ENCODE measurements at regions not wholly inside any gene's neighbourhood (a gene's known extent, or its start where the extent isn't known, plus 50 kb on each side); places are given as distances from the start of the nearest gene placed in this dataset.
A peak's percentile ranks its signal among the peaks of the same experiment; 100 is the strongest.
"Not testable (repeated sequence)": the region's sequence is repeated elsewhere in the genome, so short reads cannot be mapped to it uniquely, and the experiment has no call there.

GRCh38 chr4:111405989-111406388 lies 739.3 kb upstream of the FAM241A start:
- no peak for DNase-seq

DNA sequence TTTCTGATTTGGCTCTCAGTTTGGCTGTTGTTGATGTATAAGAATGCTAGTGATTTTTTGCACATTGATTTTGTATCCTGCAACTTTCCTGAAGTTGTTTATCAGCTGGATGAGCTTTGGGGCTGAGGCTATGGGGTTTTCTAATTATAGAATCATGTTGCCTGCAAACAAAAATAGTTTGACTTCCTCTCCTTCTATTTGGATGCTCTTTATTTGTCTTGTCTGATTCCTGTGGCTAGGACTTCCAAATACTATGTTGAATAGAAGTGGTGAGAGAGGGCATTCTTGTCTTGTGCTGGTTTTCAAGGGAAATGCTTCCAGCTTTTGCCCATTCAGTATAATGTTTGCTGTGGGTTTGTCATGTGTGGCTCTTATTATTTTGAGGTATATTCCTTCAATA lies 734.7 kb upstream of the FAM241A start:
- DNase-seq = no peak

GRCh38 chr4:111417521-111417920 lies 727.7 kb upstream of the FAM241A start:
- DNase-seq = no peak

DNA sequence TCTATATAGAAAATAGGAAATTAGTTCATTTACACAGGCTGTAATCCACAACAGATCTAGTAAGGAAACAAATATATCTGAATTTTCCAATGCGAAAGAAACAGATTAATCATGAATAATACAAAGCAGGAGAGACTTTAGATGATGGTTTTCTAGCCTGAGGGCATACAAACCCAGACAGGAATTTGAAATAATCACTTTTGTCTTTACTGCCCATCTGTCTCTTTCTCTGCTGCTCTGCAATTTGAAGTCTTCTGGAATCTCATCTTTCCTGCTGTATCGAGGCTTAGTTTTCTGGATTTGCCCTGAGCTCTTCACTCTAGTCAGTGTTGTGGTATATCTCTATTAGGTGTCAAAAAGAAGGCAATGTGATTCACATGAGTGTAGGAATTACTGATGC lies 711.8 kb upstream of the FAM241A start:
- DNase-seq = no peak

GRCh38 chr4:111434586-111434985 lies 710.7 kb upstream of the FAM241A start:
- no peak for DNase-seq

DNA sequence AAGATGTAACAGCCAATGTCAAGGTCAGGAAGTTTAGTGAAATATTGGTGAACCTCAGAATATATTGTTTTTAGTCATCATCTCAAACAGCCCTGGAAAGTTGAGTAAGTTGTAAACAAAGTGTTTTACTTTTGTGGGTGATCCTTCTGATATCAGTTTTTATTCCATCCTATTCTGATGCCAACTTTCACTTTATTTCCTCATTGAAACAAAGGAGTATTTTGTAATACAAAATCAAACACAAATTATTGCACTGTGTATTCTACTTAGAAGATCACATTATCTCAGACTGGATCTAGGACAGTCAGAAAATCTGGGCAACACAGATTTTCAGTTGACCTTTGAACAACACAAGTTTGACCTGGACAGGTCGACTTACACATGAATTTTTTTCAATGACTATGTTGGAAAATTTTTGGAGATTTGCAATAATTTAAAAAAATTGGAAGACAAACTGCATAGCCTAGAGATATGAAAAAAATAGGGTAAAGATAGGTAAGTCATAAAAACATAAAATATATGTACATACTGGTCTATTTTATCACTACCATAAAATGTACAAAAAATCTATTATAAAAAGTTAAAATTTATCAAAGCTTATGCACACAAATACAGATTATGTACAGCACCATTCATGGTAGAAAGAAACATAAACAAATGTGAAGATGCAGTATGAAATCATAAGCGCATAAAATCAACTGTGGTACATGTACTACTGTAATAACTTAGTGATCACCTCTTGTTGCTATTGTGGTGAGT lies 709.1 kb upstream of the FAM241A start:
- DNase-seq = no peak

DNA sequence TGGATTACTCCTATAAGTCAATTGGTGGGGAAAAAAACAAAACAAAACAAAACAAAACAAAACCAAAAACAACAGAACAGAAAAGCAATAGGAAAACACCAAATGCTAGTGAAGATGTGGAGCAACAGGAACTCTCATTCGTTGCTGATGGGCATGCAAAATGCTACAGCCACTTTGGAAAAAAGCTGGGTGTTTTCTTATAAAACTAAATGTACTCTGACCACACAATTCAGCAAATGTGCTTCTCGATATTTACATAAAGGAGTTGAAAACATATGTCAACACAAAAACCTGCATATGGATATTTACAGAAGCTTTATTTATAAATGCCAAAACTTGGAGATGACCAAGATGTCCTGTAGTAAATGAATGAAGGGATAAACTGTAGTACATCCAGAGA lies 703.6 kb upstream of the FAM241A start:
- DNase-seq = no peak

GRCh38 chr4:111444836-111445235 lies 700.4 kb upstream of the FAM241A start:
- DNase-seq = not testable (repeated sequence)

DNA sequence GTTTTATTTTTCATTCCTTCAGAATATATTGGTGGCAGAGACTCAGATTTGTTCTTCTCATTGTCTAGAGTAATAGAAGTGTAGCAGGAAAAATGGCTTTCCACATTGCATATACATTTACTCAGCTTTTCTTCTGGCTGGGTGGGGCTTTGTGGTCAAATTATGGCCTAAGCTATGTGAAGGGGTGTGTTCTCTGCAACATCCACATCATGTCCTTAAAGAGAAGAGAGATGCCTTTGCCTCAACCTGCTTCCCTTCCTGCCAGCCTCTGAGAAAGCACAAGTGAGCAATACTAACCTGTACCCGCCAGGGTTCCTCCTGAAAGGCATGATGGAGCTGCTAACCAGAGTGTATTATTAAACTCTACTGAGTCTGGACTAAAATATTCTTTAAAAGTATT lies 695.6 kb upstream of the FAM241A start:
- DNase-seq = no peak

- no peak for DNase-seq
These were observed 694.4 kb upstream of the FAM241A start for GRCh38 chr4:111450867-111451266.

DNA sequence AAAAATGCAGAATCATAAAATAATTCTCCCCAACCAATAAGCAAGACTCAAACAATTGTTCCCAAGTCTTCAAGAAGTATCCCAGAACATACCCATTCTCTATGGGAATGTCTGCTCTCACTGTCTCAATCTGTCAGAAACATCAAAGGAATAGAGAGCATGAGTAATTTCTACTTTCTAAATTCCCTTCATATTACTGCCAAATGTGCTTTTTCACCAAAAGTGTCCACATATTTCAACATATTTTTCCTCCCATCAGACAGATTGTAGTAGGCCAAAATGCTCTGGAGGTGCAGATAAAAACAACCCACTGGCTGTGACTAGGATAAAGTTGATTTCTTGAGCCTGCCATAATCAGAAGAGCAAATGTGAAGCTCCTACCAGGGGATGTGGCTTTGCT lies 692.0 kb upstream of the FAM241A start:
- no peak for DNase-seq

DNA sequence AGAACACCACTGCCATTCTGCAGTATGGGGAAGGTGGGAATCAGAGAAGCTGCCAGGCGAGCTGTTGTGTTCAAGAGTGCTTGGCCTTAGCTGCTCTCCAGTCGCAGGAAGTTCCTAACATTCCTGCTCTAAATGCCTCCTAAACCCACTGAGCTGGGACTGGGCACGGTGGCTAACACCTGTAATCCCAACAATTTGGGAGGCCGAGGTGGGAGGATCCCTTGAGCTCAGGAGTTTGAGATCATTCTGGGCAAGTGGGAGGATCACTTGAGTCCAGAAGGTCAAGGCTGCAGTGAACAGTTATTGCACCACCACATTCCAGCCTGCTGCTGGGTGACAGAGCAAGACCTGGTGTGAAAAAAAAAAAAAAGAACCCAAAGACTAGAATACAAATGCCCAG lies 690.3 kb upstream of the FAM241A start:
- no peak for DNase-seq

- no peak for DNase-seq
These were observed 680.8 kb upstream of the FAM241A start for GRCh38 chr4:111464251-111465045.

DNA sequence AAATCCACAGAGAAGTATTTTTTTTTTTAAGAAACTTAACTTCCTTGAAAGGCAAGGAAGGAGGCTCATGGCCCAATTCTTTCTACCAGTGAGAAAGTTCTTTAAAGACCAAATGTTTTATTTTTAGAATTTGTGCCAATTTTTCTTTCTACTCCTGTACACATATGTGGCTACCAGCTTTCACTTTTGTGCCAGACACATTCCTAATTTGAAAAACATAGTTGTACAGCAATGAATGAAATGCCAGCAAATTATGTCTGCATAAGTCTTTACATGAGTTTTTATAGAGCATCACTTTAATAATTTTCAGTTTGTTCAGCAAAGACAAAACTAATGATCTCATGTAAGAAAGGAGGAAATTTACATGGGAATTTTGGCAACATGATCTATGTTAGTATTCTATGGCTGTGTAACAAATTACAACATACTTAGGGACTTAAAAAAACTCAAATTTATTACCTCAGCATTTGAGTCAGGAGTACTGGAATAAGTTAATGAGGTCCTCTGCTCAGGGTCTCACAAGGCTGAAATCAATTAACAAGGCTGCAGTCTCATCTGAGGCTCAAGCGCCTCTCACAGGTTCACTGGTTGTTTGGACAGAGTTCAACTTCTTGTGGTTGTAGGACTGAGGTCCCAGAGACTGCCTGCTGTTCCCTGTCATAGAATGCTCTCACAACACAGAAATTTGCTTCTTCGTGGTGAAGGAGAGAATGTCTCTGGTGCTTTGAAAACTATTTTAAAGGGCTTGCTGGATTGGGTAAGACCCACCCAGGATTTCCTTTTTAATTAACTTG lies 678.2 kb upstream of the FAM241A start:
- DNase-seq = no peak

GRCh38 chr4:111475001-111475400 lies 670.3 kb upstream of the FAM241A start:
- DNase-seq = peak; percentile 35

DNA sequence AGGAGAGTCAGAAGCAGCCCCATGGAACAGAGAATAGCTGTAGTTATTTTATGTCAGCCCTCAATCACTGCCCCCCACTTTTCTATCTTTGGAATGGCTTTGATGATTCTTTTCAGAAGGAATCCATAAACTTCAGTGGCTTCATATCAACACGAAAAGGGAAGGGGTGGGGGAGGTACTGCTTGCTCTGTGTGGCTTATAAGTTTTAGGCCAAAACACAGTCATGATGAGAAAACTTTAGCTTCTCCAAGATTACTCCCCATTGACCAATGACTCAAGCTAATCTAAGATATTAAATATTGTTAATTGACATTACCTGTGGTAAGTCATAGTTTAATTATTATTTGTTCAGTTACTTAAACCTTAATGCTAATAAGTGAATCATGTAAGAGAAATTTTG lies 669.6 kb upstream of the FAM241A start:
- no peak for DNase-seq

- DNase-seq = no peak
These were observed 664.7 kb upstream of the FAM241A start for GRCh38 chr4:111480510-111480909.

DNA sequence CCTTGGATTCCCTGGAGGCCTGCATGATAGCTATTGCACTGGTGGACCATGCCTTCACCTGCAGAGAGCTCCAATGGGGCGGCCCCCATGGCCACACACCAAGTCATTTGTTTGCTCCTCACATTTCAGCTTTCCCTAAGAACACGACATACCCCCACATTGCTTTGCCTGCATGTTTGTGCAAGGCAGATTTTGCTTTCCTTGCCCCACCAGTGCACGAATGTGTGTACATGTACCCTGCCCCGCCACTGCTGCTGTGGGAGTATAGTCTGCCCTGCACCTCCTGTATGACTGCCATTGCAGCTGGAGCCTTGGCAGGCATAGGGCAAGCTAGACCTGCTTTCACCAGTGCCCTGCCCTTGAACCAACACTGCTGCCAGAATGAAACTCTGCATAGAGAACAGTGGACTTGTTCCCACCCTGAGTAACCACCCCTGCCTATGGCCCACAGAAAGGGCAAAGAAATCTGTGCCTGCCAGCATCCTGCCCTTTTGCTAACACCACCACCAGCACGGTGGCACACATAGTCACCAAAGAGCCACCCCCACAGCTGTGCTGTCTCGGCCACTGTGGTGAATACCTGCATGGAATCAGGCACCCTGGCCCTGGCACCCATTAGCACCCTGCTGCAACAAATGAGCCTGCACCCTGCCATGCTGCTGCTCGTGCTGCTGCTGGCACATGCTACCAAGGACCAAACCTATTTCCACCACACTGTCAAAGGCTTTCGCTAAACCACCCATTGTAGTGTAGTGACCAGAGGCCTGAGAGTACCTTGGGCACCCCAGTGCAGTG lies 661.7 kb upstream of the FAM241A start:
- DNase-seq = no peak

DNA sequence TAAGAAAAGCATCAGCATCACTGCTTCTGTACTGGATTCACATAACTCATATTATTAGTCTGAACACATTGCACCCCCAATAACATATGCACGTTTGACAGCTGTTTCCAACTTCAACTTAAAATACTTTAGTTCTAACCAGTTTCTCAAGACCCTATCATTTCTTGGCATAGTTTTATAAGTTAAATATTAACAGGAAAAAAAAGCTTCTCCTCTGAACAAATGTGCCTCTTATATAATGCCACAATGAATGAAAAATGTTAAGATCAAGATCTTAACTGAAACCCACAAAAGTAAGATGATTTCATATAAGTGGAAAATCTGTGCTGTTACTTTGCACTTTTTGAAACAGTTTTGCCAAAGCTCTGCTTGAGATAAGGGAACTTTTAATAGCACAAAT lies 652.8 kb upstream of the FAM241A start:
- no peak for DNase-seq

DNA sequence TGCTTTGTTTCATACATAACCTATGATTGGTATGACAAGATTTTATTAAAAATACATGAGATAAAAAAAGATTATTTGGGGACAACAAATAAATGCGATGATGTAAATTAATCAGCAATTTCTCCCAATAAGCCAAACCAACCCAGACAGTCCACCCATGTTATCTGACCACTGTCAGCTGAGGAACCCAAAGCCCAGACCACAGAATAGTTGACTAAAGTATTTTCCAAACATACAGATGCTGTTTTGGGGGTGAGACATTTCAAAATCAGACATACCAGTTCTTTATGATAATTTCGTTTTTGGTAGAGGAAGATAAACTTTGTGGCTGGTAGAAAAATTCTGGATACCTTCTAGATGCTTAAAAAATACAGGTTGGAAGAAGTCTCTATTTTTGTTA lies 650.8 kb upstream of the FAM241A start:
- DNase-seq = no peak

GRCh38 chr4:111494971-111495370 lies 650.3 kb upstream of the FAM241A start:
- no peak for DNase-seq

DNA sequence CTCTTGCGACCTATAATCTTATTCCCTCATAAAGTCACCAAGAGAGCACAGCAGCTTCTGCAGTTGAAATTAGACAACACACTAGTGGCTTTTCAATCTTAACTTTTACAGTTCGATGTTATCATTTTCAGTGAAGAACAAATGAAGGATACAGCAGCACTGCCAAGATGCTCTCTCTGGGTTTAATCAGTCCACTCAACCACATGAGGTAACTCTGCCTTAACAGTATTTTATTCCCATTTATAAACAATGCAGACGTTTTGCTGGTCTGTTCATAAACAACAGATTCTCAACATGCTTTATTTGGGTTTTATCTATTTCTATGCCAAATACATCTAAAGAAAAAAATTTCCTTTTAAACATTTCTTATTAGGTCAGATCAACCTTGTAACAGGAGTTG lies 646.0 kb upstream of the FAM241A start:
- no peak for DNase-seq

Measured in left kidney (tissue), 1 donor.